HG02870 (cell line): ENCODE measurements at regions not wholly inside any gene's neighbourhood (a gene's known extent, or its start where the extent isn't known, plus 50 kb on each side); places are given as distances from the start of the nearest gene placed in this dataset.
A peak's percentile ranks its signal among the peaks of the same experiment; 100 is the strongest.

ENCODE experiments used
- ATAC-seq: cut with Tn5 transposase; IDR thresholded peaks from one replicate; pipeline ENCODE4 v1.9.1; 2021; ENCODE audit warnings: mild to moderate bottlenecking, moderate library complexity; ENCODE audit not compliant: unreplicated experiment

DNA sequence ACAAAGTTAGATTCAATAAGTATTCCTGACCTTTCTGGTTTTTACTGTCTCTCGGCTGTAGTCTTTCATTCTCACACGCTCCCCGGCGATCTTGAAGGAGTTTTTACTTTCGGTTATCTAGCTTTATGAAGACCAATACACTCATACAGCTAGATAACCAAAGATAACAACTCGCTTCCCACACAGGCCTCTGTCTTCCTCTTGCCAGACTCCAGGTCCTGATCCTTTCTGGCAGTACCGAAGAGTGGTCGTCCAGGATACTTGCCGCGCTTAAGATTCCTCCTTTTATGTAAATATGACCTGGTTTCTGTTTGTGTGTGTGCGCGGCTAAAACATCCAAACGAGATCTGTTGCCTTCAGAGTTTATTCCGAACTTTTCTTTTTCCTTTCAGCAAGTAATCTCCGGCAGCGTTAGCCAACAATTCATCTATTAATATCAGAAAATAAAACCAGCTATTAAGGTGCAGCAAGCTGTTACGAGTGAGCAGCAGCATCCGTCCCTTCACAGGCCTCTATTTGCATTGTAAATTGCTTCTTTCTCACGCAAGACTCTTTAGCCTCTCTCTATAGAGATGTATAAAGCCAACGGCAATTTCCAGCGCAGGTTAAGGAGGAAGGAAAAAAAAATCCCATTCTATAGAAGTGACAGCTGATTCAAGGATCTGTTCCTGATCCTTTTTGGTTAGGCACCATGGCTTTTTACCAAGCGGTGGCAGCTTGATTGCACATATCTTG, 216.1 kb downstream of the MEF2C start:
- ATAC-seq, result peak; percentile 81

- ATAC-seq, result no peak
Observed at GRCh38 chr5:88665750-88666215, 217.2 kb downstream of the MEF2C start.

GRCh38 chr5:88664645-88665044, 218.3 kb downstream of the MEF2C start:
- ATAC-seq, result no peak

DNA sequence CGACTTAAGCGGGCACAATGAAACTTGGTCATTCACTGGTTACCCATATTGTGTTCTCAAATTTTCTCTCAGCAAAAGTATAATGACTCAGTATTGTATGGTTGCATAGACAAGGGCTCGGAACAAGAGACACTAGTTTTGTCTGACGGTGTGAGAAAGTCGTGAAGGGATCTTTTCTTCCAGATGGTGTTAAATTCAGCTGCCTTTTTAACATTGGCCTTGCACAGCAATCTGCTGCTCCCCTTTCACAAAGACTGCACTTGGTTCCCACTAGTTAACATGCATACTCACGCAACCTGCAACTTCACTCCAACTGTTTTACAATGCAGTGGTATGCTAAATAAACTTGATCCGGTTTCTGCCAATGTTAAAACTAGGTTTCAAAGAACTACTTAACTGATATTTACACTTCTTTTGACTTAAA, 219.2 kb downstream of the MEF2C start:
- ATAC-seq, result no peak

DNA sequence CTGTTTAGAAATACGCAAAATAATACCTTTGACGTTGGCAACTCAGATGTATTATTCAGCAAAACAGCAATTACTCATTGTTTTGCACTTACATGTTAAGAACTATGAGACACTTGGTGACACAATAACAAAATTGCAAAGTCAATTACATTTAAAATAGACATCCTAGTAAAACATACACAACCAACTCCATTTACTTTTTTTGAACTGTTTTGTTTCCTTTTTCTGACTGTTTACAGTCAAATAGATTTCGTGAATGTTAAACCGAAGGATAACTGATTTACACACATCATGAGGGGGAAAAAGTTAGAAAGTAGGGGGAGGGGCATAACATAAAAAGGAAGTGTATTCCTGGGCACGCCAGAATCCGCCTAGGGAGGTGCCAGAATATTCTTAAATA, 220.1 kb downstream of the MEF2C start:
- no peak for ATAC-seq

DNA sequence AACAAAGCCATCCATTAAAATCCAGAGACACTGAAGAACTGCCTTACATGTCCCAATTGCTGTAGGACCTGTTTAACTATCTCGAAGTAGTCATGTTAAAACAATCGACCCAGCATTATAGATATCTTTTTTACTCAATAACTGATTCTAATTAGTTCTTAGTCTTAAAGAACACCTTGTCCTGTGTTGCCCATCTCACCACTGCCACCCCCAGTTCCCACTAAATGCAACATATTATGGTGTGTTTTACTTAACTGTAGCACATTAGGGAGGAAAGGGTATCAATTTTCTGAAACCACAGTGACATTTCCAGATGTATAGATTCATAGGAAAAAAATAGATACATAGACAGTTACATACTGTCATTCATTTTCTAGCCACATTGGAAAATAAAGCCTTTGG, 221.2 kb downstream of the MEF2C start:
- no peak for ATAC-seq

- peak; percentile 62 for ATAC-seq
Observed at GRCh38 chr5:88660947-88661805, 221.8 kb downstream of the MEF2C start.

DNA sequence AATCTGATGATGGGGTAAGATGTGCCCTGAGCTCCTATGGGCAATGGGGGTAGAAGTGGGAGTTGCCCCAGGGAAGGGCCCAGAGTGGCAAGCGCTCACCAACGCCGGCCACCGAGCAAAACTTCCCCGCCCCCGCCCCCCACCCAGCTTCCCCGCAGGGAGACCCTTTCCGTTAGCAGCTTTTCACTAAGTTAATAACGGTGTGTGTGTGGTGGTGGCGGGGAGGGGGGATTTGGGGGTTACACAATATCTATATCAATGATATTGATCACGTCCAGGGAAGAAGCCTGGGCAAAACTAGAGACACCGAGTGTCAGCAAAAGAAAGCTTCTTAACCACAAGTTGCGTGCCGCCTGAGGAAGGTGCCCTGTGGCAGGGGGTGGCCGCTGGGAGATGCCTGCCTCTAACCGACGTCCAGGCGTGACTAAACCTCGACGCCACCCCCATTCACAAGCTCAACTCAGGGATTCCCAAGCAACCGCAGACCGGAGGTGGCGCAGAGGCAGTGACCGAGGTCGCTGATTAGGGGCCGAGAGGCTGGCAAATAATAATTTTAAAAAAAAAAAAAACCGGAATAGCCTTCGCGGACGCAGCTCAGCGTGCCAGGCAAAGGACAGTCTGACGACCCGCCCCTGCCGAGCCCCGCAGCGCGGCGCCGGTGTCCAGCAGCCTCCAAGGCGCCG, 222.6 kb downstream of the MEF2C start:
- ATAC-seq, result peak; percentile 25

GRCh38 chr5:88659529-88660263, 223.3 kb downstream of the MEF2C start:
- peak; percentile 55 for ATAC-seq

- ATAC-seq, result no peak
Observed at GRCh38 chr5:88658886-88659285, 224.1 kb downstream of the MEF2C start.

- no peak for ATAC-seq
Observed at GRCh38 chr5:88657906-88658775, 224.8 kb downstream of the MEF2C start.

DNA sequence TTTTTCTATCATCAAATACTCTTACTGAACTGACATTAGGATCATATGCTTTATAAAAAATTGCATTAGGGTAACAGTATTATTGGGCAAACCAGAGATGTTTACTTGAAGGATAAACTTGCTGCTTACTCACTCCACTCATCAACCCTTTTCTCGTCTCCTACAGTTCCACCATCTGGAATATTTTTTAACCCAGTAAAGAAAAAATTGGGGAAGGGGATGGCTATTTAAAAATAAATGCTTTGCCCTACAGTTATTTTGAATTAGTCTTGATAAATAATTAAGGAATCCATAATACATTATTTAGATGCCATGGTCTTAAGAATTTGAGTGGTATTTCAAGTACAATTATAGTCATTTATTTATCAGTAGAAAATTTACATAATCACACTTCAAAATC, 225.8 kb downstream of the MEF2C start:
- no peak for ATAC-seq

DNA sequence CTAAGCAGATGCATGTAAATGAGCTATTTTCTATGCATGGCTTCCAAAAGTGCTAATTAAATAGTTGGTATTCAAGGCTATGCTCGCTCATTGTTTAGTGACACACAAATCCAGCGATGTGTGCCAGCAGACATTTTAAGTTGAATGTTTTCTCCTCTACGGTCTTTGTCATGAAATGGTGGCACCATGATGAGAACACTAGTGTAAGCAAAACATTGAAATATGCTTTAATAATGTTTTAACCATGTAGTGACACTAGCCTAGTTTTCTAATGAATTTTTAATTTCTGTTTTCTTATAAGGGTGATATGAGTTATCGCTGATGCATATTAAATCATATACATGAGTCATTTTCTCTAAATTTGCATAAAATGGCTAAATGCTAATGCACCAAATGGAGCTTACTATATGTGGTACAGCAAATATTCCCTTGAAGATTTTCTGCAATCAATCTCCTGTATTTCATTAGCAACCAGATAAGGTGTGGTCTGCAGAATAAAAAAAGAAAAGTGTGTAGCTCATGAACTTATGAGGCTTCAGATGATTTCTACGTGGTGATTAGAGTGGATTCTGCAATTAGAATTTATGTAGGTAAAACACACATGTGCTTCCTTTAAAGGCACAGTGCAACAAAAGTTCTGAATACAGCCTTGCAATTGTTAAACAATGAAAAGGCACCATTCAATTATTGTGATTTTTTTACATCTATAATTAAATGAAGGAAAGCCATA, 226.6 kb downstream of the MEF2C start:
- no peak for ATAC-seq

DNA sequence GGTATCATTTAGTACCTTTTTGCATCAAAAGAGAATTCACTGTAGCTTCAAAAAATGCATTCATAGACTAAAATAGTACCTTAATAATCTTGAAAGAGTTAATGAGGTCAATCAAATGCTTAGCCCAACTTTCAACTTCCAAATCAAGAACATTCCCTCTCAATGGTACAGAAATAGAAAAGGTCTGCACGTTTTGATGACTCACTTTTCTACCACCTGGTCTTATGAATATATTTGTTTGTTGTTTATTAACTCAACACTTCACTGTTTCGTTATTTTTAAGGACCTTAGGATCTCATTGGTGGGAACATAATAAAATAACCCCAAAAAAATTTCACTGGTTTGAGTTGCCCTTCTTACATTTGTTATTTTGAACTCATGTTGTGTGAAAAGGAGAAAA, 229.5 kb downstream of the MEF2C start:
- ATAC-seq, result no peak

DNA sequence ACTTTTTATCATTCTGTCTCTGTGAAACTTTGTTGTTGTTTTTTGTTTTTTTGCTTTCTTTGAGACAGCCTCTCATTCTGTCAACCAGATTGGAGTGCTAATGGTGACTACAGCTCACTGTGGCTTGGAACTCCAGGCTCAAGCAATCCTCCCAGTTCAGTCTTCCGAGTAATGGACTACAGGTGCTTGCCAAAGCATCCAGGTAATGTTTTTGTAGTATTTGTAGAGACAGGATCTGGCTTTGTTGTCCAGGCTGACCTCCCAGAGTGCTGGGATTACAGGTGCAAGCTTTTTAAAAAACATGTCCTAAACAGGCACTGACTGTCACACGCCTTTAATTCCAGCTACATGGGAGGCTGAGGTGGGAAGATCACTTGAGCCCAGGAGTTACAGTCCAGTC, 235.1 kb downstream of the MEF2C start:
- ATAC-seq, result no peak

DNA sequence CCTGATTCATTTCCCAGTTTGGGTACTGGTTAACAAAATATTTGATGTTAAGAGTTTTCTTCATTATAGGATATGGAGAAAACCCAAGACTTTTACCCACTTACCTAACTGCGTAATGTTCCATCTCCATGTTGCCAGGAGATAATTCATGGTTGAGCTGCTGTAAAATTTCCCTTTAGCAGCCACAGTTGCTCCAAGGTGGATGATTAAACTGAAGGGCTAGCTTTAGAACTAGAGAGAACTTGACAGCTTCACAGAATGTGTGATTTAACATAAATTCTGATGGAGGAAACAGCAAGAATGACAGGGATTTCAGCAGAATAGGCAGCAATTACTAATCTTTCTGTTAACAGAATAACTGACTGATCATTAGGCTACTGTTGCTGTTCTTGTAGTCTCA, 236.1 kb downstream of the MEF2C start:
- no peak for ATAC-seq

- no peak for ATAC-seq
Observed at GRCh38 chr5:88644676-88645075, 238.3 kb downstream of the MEF2C start.

DNA sequence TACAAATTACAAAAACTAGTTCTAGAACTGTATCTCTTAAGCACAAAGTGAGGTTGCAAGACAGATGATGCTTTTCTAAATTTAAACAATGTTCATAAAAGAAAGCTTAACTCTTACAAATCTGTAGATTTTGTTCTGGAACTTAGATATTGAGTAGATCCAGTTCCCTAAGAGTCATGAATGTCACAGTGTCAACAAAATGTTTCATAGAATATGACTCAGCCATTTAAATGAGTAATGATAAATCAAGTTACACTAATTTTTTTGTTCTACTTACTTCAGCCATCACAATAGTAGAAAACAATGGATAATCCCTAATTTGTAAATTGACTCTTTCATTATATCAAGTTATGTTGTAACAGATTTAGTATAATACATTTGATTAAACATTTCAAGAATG, 239.7 kb downstream of the MEF2C start:
- no peak for ATAC-seq

DNA sequence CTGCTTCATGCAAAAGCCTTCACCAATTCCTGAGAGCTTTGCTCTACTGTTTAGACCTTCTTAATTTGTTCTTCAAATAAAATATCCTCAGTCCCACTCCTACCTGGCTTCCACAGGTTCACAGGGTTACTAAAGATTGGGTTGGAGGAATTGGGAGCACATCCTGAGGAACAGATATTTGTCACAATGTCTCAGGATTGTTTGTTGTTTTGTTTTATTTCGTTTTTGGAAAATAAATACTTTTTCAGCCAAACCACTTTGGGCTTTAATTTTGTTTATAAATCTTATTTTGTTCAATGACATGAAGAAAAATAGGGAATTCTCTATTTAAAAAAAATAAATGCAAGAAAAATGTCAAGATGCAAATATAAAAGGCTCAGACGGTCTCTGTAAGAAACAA, 249.0 kb downstream of the MEF2C start:
- no peak for ATAC-seq
